KMS-11 (cell line): ENCODE measurements at regions not wholly inside any gene's neighbourhood (a gene's known extent, or its start where the extent isn't known, plus 50 kb on each side); places are given as distances from the start of the nearest gene placed in this dataset.

Experiments used
- H2AFZ ChIP-seq: fragments of 200-600 bp; sonication (generic); 2 replicates; pipeline ENCODE4 v1.6.1; 2016; ENCODE audit warnings: antibody characterized with exemption, mixed run types, low read depth
- H3K27ac ChIP-seq: fragments of 200-600 bp; sonication (generic); 2 replicates; pipeline ENCODE4 v1.6.1; 2016; ENCODE audit warnings: mild to moderate bottlenecking, mixed run types
- H3K27me3 ChIP-seq: fragments of 200-600 bp; sonication (generic); 2 replicates; pipeline ENCODE4 v1.6.1; 2017; ENCODE audit warnings: mild to moderate bottlenecking, low read depth, mixed run types, moderate library complexity; ENCODE audit not compliant: insufficient read depth
- H3K36me3 ChIP-seq: fragments of 200-600 bp; sonication (generic); 2 replicates; pipeline ENCODE4 v1.6.1; 2017; ENCODE audit warnings: mild to moderate bottlenecking, mixed run types; ENCODE audit not compliant: insufficient read depth
- H3K4me1 ChIP-seq: fragments of 200-600 bp; sonication (generic); 2 replicates; pipeline ENCODE4 v1.6.1; 2016; ENCODE audit warnings: mild to moderate bottlenecking, low read depth, mixed run types; ENCODE audit not compliant: poor library complexity, severe bottlenecking
- H3K4me2 ChIP-seq: fragments of 200-600 bp; sonication (generic); 2 replicates; pipeline ENCODE4 v1.7.0; 2016; ENCODE audit warnings: mild to moderate bottlenecking, mixed run types
- H3K4me3 ChIP-seq: fragments of 200-600 bp; sonication (generic); IDR thresholded peaks from 2 replicates; pipeline ENCODE4 v1.6.1; 2017; ENCODE audit warnings: low read depth, low read length, mixed read lengths; ENCODE audit not compliant: insufficient read depth
- H3K79me2 ChIP-seq: fragments of 200-600 bp; sonication (generic); 2 replicates; pipeline ENCODE4 v1.6.1; 2016; ENCODE audit warnings: low read depth, mixed run types; ENCODE audit not compliant: insufficient read depth
- H3K9ac ChIP-seq: fragments of 200-600 bp; sonication (generic); 2 replicates; pipeline ENCODE4 v1.6.1; 2016; ENCODE audit warnings: mild to moderate bottlenecking, mixed run types
- H4K20me1 ChIP-seq: fragments of 200-600 bp; sonication (generic); 2 replicates; pipeline ENCODE4 v1.6.1; 2016; ENCODE audit warnings: mild to moderate bottlenecking, mixed run types; ENCODE audit not compliant: insufficient read depth
- CTCF ChIP-seq: fragments of 200-600 bp; sonication (generic); conservative IDR thresholded peaks from 2 replicates; pipeline ENCODE4 v1.6.1; 2017; ENCODE audit warnings: low read depth, mild to moderate bottlenecking, antibody characterized with exemption, low read length, moderate library complexity, mixed read lengths

GRCh38 chr2:51760441-51760840, 728.5 kb upstream of the NRXN1 start:
- no peaks in the 10 kb centered on the region for H3K4me1 ChIP-seq

GRCh38 chr2:51758081-51758480, 726.1 kb upstream of the NRXN1 start:
- no peak for TF ChIP-seq CTCF
- Histone ChIP-seq H3K27ac (no peak overlapping the region), H3K4me3 (no peak overlapping the region), H2AFZ (no peak overlapping the region), H3K36me3 (no peaks in the 10 kb centered on the region), H3K79me2 (no peaks in the 10 kb centered on the region), H3K9ac (no peak overlapping the region), H3K4me2 (no peak overlapping the region), H3K4me1 (no peaks in the 10 kb centered on the region), H4K20me1 (no peaks in the 10 kb centered on the region), H3K27me3 (no peaks in the 10 kb centered on the region)

More at GRCh38 chr2:51760441-51760840, 728.5 kb upstream of the NRXN1 start:
- H3K27me3 ChIP-seq: no peaks in the 10 kb centered on the region
- no peaks in the 10 kb centered on the region for H4K20me1 ChIP-seq
- no peak overlapping the region for H2AFZ ChIP-seq
- no peaks in the 10 kb centered on the region for H3K36me3 ChIP-seq
- H3K4me3 ChIP-seq: no peak overlapping the region
- TF ChIP-seq CTCF: no peak
- H3K79me2 ChIP-seq: no peaks in the 10 kb centered on the region
- H3K27ac ChIP-seq: no peak overlapping the region
- H3K9ac ChIP-seq: no peak overlapping the region
- no peak overlapping the region for H3K4me2 ChIP-seq

DNA sequence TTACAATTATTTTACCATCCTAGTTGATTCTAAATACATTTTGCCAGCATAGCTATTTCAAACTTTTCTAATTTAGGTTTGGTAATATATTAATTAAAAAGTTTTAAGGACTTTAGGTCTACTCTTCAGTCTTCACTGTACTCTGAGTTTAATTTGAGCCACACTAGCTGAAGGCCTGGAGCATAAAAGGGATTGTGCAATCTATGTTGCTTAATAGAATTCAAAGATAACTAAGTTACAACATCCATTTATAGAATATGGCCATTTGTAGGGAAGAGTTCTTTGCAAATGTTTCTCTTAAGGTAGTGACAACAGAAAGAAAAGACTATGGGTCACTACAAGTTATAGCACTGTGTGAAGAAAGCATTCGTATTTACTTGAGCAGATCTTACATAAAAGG, 702.2 kb upstream of the NRXN1 start:
- no peaks in the 10 kb centered on the region for H3K4me1 ChIP-seq
- no peaks in the 10 kb centered on the region for H3K36me3 ChIP-seq
- H3K79me2 ChIP-seq: no peaks in the 10 kb centered on the region
- no peak overlapping the region for H3K9ac ChIP-seq
- TF ChIP-seq CTCF: no peak
- H3K27ac ChIP-seq: no peak overlapping the region
- H3K4me2 ChIP-seq: no peak overlapping the region
- H4K20me1 ChIP-seq: no peaks in the 10 kb centered on the region
- no peak overlapping the region for H3K4me3 ChIP-seq
- H2AFZ ChIP-seq: no peak overlapping the region
- no peaks in the 10 kb centered on the region for H3K27me3 ChIP-seq

GRCh38 chr2:51723691-51724090, 691.8 kb upstream of the NRXN1 start:
- Histone ChIP-seq H3K27ac (no peak overlapping the region), H3K36me3 (no peaks in the 10 kb centered on the region), H3K27me3 (no peaks in the 10 kb centered on the region), H3K9ac (no peak overlapping the region), H3K4me3 (no peak overlapping the region), H3K4me2 (no peak overlapping the region), H3K79me2 (no peaks in the 10 kb centered on the region), H4K20me1 (no peaks in the 10 kb centered on the region), H2AFZ (no peak overlapping the region), H3K4me1 (no peaks in the 10 kb centered on the region)
- no peak for TF ChIP-seq CTCF
